Calu3 (cell line): ENCODE measurements at regions not wholly inside any gene's neighbourhood (a gene's known extent, or its start where the extent isn't known, plus 50 kb on each side); places are given as distances from the start of the nearest gene placed in this dataset.

Experiments used
- BruUV-seq: library from RNA; stranded (reverse); fragments of 400-500 nt; replicated peaks from 2 replicates; lab custom pipeline; 2021; lab: Mats Ljungman, UMichigan
- CTCF ChIA-PET: fragments of 300-600 bp; sonication (Branson Sonifier 250); formaldehyde crosslinking; loops from one replicate; lab custom pipeline; 2022; ENCODE audit warnings: antibody characterized with exemption; lab: Charles Lee
- DNase-seq: peaks from one replicate; pipeline ENCODE4 v3.0.0; 2022
- H3K27ac Mint-ChIP-seq: one replicate; pipeline ENCODE4 v1.8.0; 2022; ENCODE audit warnings: mixed read lengths; ENCODE audit not compliant: unreplicated experiment
- H3K27me3 Mint-ChIP-seq: one replicate; pipeline ENCODE4 v1.8.0; 2022; ENCODE audit warnings: mixed read lengths; ENCODE audit not compliant: unreplicated experiment
- H3K36me3 Mint-ChIP-seq: one replicate; pipeline ENCODE4 v1.8.0; 2022; ENCODE audit warnings: mild to moderate bottlenecking, moderate library complexity, mixed read lengths; ENCODE audit not compliant: insufficient read depth, unreplicated experiment
- H3K4me1 Mint-ChIP-seq: one replicate; pipeline ENCODE4 v1.8.0; 2022; ENCODE audit warnings: mild to moderate bottlenecking, low read depth, mixed read lengths; ENCODE audit not compliant: unreplicated experiment
- H3K4me3 Mint-ChIP-seq: one replicate; pipeline ENCODE4 v1.8.0; 2022; ENCODE audit warnings: mild to moderate bottlenecking, low read depth, moderate library complexity, mixed read lengths; ENCODE audit not compliant: unreplicated experiment
- H3K9me3 Mint-ChIP-seq: one replicate; pipeline ENCODE4 v1.8.0; 2022; ENCODE audit warnings: low read depth, mixed read lengths; ENCODE audit not compliant: unreplicated experiment
- intact Hi-C: fragments of 100-400 bp; cut with micrococcal nuclease; formaldehyde crosslinking; loops from one replicate; pipeline ENCODE4 v1.10.0; 2022; ENCODE audit not compliant: unreplicated experiment
- TF ChIP-seq, protein P1 (sequence below): fragments of 200-600 bp; IDR thresholded peaks from one replicate; pipeline ENCODE4 v1.8.0; 2022; ENCODE audit warnings: antibody characterized with exemption; ENCODE audit not compliant: unreplicated experiment

DNA sequence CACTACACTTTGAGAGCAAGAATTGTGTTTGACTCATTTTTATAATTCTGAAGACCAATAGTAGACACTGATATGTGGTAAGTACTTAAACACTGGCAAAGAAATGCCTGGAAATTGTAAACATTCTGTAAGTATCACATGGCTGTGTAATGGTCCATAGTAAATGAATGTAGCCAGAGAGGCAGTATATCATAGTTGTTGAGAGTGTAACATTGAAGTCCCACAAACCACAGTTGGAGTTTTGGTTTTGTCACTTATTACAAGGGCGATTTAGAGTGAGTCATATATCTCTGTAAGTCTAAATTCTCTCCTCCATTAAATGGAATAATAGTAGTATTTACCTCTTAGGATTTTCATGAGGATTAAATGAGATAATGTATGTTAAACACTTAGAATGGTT is 181.1 kb upstream of the MEF2C start:
- no TSS peak for BruUV-seq
- no peak for DNase-seq
- H3K4me1 Mint-ChIP-seq = peaks cover 13% of the 10 kb centered on the region
- no peaks in the 10 kb centered on the region for H3K27me3 Mint-ChIP-seq
- CTCF ChIA-PET = no interaction called here
- intact Hi-C loops = no loop called here
- no peak overlapping the region for H3K27ac Mint-ChIP-seq
- no peak overlapping the region for H3K4me3 Mint-ChIP-seq
- TF ChIP-seq, protein P1, sequence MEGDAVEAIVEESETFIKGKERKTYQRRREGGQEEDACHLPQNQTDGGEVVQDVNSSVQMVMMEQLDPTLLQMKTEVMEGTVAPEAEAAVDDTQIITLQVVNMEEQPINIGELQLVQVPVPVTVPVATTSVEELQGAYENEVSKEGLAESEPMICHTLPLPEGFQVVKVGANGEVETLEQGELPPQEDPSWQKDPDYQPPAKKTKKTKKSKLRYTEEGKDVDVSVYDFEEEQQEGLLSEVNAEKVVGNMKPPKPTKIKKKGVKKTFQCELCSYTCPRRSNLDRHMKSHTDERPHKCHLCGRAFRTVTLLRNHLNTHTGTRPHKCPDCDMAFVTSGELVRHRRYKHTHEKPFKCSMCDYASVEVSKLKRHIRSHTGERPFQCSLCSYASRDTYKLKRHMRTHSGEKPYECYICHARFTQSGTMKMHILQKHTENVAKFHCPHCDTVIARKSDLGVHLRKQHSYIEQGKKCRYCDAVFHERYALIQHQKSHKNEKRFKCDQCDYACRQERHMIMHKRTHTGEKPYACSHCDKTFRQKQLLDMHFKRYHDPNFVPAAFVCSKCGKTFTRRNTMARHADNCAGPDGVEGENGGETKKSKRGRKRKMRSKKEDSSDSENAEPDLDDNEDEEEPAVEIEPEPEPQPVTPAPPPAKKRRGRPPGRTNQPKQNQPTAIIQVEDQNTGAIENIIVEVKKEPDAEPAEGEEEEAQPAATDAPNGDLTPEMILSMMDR = no peak
- no peaks in the 10 kb centered on the region for H3K36me3 Mint-ChIP-seq
- no peaks in the 10 kb centered on the region for H3K9me3 Mint-ChIP-seq

- Mint-ChIP-seq H3K27me3 (no peaks in the 10 kb centered on the region), H3K4me1 (peaks cover 13% of the 10 kb centered on the region), H3K9me3 (no peaks in the 10 kb centered on the region), H3K36me3 (no peaks in the 10 kb centered on the region), H3K27ac (no peak overlapping the region), H3K4me3 (no peak overlapping the region)
- BruUV-seq = no TSS peak
- intact Hi-C loops = no loop called here
- DNase-seq = no peak
- TF ChIP-seq, protein P1 = no peak
- CTCF ChIA-PET = interaction anchor here (0.6 kb wide), 1 partner anchor 557 kb away, joined by 3 read pairs; no protein-coding TSS in a partner anchor
Observed at GRCh38 chr5:89060768-89061167, 177.8 kb upstream of the MEF2C start.

DNA sequence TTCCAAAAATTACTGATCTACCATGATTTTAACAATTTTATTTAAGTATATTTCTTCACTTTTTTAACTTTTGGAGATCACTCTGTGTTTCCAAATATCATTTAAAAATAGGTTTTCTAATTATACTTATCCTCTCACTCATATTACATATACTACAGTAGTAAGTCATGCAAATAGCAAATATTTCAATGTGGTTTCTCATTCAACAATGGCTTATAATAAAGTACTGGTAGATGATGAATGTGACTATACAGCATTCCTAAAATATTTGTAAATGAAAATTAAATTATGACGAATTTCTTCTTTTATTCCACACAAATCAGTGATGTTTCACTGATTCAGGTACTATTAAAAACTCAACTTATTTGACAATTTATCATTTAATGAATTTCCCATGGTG is 176.3 kb upstream of the MEF2C start:
- no peak overlapping the region for H3K4me3 Mint-ChIP-seq
- TF ChIP-seq, protein P1 = no peak
- H3K36me3 Mint-ChIP-seq = no peaks in the 10 kb centered on the region
- H3K27me3 Mint-ChIP-seq = no peaks in the 10 kb centered on the region
- H3K9me3 Mint-ChIP-seq = no peaks in the 10 kb centered on the region
- no TSS peak for BruUV-seq
- DNase-seq = no peak
- CTCF ChIA-PET = no interaction called here
- peaks cover 13% of the 10 kb centered on the region for H3K4me1 Mint-ChIP-seq
- no peak overlapping the region for H3K27ac Mint-ChIP-seq
- intact Hi-C loops = no loop called here

- no peak for DNase-seq
- no TSS peak for BruUV-seq
- TF ChIP-seq, protein P1 = no peak
- peaks cover 4% of the 10 kb centered on the region for H3K4me1 Mint-ChIP-seq
- no peak overlapping the region for H3K27ac Mint-ChIP-seq
- H3K9me3 Mint-ChIP-seq = peaks cover 5% of the 10 kb centered on the region
- H3K27me3 Mint-ChIP-seq = no peaks in the 10 kb centered on the region
- CTCF ChIA-PET = no interaction called here
- intact Hi-C loops = no loop called here
- H3K36me3 Mint-ChIP-seq = no peaks in the 10 kb centered on the region
- H3K4me3 Mint-ChIP-seq = no peak overlapping the region
Observed at GRCh38 chr5:89055695-89056085, 172.7 kb upstream of the MEF2C start.
